ENCODE measurements at regions not wholly inside any gene's neighbourhood (a gene's known extent, or its start where the extent isn't known, plus 50 kb on each side); places are given as distances from the start of the nearest gene placed in this dataset.

- no peak overlapping the region for H3K27ac ChIP-seq
- intact Hi-C loops (cut with DNase I): no loop called here
- no peak overlapping the region for H3K4me3 ChIP-seq
- no peaks in the 10 kb centered on the region for H3K4me1 ChIP-seq
- no peak for DNase-seq
- H3K36me3 ChIP-seq: no peaks in the 10 kb centered on the region
- TF ChIP-seq CTCF (IDR thresholded peaks at IDR 0.05): no peak
- H3K9me3 ChIP-seq: no peaks in the 10 kb centered on the region
- H3K27me3 ChIP-seq: no peaks in the 10 kb centered on the region
- ATAC-seq: peak; percentile 75
These were observed 70.4 kb upstream of the BACH1 start for GRCh38 chr21:29228306-29228705.

- H3K9me3 ChIP-seq: no peaks in the 10 kb centered on the region
- H3K4me3 ChIP-seq: no peak overlapping the region
- ATAC-seq (peak; percentile 51), DNase-seq (no peak)
- H3K4me1 ChIP-seq: no peaks in the 10 kb centered on the region
- H3K36me3 ChIP-seq: no peaks in the 10 kb centered on the region
- no peak overlapping the region for H3K27ac ChIP-seq
- H3K27me3 ChIP-seq: no peaks in the 10 kb centered on the region
- intact Hi-C loops (cut with DNase I): no loop called here
- no peak for TF ChIP-seq CTCF (IDR thresholded peaks at IDR 0.05)
These were observed 68.0 kb upstream of the BACH1 start for GRCh38 chr21:29230551-29231261.

- DNase-seq: no peak
- ATAC-seq: no peak
- H3K9me3 ChIP-seq: no peaks in the 10 kb centered on the region
- no peak overlapping the region for H3K4me3 ChIP-seq
- no peaks in the 10 kb centered on the region for H3K36me3 ChIP-seq
- peaks cover under 1% of the 10 kb centered on the region for H3K4me1 ChIP-seq
- H3K27ac ChIP-seq: no peak overlapping the region
- intact Hi-C loops (cut with DNase I): no loop called here
- no peaks in the 10 kb centered on the region for H3K27me3 ChIP-seq
- no peak for TF ChIP-seq CTCF (IDR thresholded peaks at IDR 0.05)
These were observed 66.8 kb upstream of the BACH1 start for GRCh38 chr21:29231756-29232529.

- no peak for ATAC-seq
These were observed 66.0 kb upstream of the BACH1 start for GRCh38 chr21:29232530-29233255.

DNA sequence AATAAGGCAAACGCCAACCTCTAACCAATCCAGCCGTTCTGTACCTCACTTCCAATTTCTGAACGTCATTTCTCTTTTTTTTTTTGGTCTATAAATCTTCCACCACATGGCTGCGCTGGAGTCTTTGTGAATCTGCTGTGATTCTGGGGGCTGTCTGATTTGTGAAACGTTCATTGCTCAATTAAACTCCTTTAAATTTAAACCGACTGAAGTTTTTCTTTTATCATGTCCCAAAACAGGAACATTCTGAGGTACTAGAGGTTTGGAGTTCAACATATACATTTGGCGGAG, 65.5 kb upstream of the BACH1 start:
- no peak overlapping the region for H3K27ac ChIP-seq
- H3K27me3 ChIP-seq: no peaks in the 10 kb centered on the region
- H3K4me3 ChIP-seq: no peak overlapping the region
- H3K9me3 ChIP-seq: no peaks in the 10 kb centered on the region
- intact Hi-C loops (cut with DNase I): no loop called here
- ATAC-seq (peak; percentile 40), DNase-seq (no peak)
- no peaks in the 10 kb centered on the region for H3K36me3 ChIP-seq
- peaks cover 12% of the 10 kb centered on the region for H3K4me1 ChIP-seq
- TF ChIP-seq CTCF (IDR thresholded peaks at IDR 0.05): no peak

More at GRCh38 chr21:29232530-29233255, 66.0 kb upstream of the BACH1 start:
- Histone ChIP-seq H3K9me3 (no peaks in the 10 kb centered on the region), H3K4me1 (peaks cover 8% of the 10 kb centered on the region), H3K27ac (no peak overlapping the region), H3K36me3 (no peaks in the 10 kb centered on the region), H3K4me3 (no peak overlapping the region), H3K27me3 (no peaks in the 10 kb centered on the region)
- intact Hi-C loops (cut with DNase I): no loop called here
- TF ChIP-seq CTCF (IDR thresholded peaks at IDR 0.05): no peak
- DNase-seq: no peak

All from upper lobe of right lung (tissue), 1 donor.